Neural progenitor cell (in vitro differentiated cells): ENCODE measurements at regions not wholly inside any gene's neighbourhood (a gene's known extent, or its start where the extent isn't known, plus 50 kb on each side); places are given as distances from the start of the nearest gene placed in this dataset.

ENCODE experiments used
- EZH2 ChIP-seq: fragments of 200-600 bp; sonication (generic); IDR thresholded peaks from 2 replicates; pipeline ENCODE4 v1.6.1; 2017; ENCODE audit warnings: antibody characterized with exemption, mild to moderate bottlenecking, moderate library complexity
- EZH2phosphoT487 ChIP-seq: fragments of 200-600 bp; sonication (generic); IDR thresholded peaks from 2 replicates; pipeline ENCODE4 v1.6.1; 2017; ENCODE audit warnings: antibody characterized with exemption
- TF ChIP-seq, protein P1 (sequence below): fragments of 200-600 bp; sonication (generic); IDR thresholded peaks from 2 replicates; pipeline ENCODE4 v1.5.1; 2017; ENCODE audit warnings: antibody characterized with exemption, mild to moderate bottlenecking

DNA sequence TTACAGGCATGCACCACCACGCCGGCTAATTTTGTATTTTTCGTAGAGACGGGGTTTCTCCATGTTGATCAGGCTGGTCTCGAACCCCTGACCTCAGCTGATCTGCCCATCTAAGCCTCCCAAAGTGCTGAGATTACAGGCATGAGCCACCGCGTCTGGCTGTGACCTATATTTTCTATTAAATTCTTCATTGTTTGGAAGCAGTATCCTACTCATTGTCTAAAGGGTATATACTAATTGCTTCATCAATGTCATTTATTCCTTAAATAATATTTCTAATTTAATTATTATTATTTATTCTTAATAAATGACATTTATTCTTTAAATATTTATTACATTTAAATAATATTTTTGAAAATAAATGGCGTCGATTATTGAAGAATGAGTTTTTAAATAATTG, 817.3 kb upstream of the API5 start:
- TF ChIP-seq, protein P1, sequence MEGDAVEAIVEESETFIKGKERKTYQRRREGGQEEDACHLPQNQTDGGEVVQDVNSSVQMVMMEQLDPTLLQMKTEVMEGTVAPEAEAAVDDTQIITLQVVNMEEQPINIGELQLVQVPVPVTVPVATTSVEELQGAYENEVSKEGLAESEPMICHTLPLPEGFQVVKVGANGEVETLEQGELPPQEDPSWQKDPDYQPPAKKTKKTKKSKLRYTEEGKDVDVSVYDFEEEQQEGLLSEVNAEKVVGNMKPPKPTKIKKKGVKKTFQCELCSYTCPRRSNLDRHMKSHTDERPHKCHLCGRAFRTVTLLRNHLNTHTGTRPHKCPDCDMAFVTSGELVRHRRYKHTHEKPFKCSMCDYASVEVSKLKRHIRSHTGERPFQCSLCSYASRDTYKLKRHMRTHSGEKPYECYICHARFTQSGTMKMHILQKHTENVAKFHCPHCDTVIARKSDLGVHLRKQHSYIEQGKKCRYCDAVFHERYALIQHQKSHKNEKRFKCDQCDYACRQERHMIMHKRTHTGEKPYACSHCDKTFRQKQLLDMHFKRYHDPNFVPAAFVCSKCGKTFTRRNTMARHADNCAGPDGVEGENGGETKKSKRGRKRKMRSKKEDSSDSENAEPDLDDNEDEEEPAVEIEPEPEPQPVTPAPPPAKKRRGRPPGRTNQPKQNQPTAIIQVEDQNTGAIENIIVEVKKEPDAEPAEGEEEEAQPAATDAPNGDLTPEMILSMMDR, result no peak
- TF ChIP-seq EZH2 (no peak), EZH2phosphoT487 (no peak)
